Endothelial cell (in vitro differentiated cells): ENCODE measurements at regions not wholly inside any gene's neighbourhood (a gene's known extent, or its start where the extent isn't known, plus 50 kb on each side); places are given as distances from the start of the nearest gene placed in this dataset.

Source experiments
- DNase-seq: peaks from one replicate; pipeline ENCODE4 v3.0.0; 2021; ENCODE audit warnings: low spot score
- H3K27ac Mint-ChIP-seq: one replicate; pipeline ENCODE4 v1.8.0; 2021; ENCODE audit warnings: mixed read lengths, inconsistent platforms; ENCODE audit not compliant: unreplicated experiment
- H3K27me3 Mint-ChIP-seq: one replicate; pipeline ENCODE4 v1.8.0; 2021; ENCODE audit warnings: mild to moderate bottlenecking, moderate library complexity, mixed read lengths, inconsistent platforms; ENCODE audit not compliant: unreplicated experiment
- H3K36me3 Mint-ChIP-seq: one replicate; pipeline ENCODE4 v1.8.0; 2021; ENCODE audit warnings: mild to moderate bottlenecking, low read depth, mixed read lengths, inconsistent platforms; ENCODE audit not compliant: unreplicated experiment
- H3K4me1 Mint-ChIP-seq: one replicate; pipeline ENCODE4 v1.8.0; 2021; ENCODE audit warnings: mild to moderate bottlenecking, mixed read lengths, inconsistent platforms; ENCODE audit not compliant: unreplicated experiment
- H3K4me3 Mint-ChIP-seq: one replicate; pipeline ENCODE4 v1.8.0; 2021; ENCODE audit warnings: mild to moderate bottlenecking, mixed read lengths, inconsistent platforms; ENCODE audit not compliant: unreplicated experiment
- H3K9me3 Mint-ChIP-seq: one replicate; pipeline ENCODE4 v1.8.0; 2021; ENCODE audit warnings: mixed read lengths, inconsistent platforms; ENCODE audit not compliant: unreplicated experiment
- CTCF ChIP-seq: fragments of 200-600 bp; sonication (generic); IDR thresholded peaks from one replicate; pipeline ENCODE4 v1.5.0; 2021; ENCODE audit warnings: antibody characterized with exemption; ENCODE audit not compliant: unreplicated experiment

GRCh38 chr4:176400816-176401461, 81.2 kb downstream of the SPCS3 start:
- TF ChIP-seq CTCF: no peak
- no peaks in the 10 kb centered on the region for H3K36me3 Mint-ChIP-seq
- DNase-seq: no peak
- no peaks in the 10 kb centered on the region for H3K9me3 Mint-ChIP-seq
- no peaks in the 10 kb centered on the region for H3K27me3 Mint-ChIP-seq
- peaks cover 3% of the 10 kb centered on the region for H3K4me1 Mint-ChIP-seq
- no peak overlapping the region for H3K27ac Mint-ChIP-seq
- H3K4me3 Mint-ChIP-seq: no peak overlapping the region

GRCh38 chr4:176404621-176405020, 84.9 kb downstream of the SPCS3 start:
- DNase-seq: no peak
- H3K4me3 Mint-ChIP-seq: no peak overlapping the region
- no peaks in the 10 kb centered on the region for H3K27me3 Mint-ChIP-seq
- no peak overlapping the region for H3K27ac Mint-ChIP-seq
- no peaks in the 10 kb centered on the region for H3K9me3 Mint-ChIP-seq
- peaks cover 3% of the 10 kb centered on the region for H3K4me1 Mint-ChIP-seq
- H3K36me3 Mint-ChIP-seq: no peaks in the 10 kb centered on the region
- no peak for TF ChIP-seq CTCF

- Mint-ChIP-seq H3K27me3 (no peaks in the 10 kb centered on the region), H3K27ac (no peak overlapping the region), H3K4me1 (peaks cover 3% of the 10 kb centered on the region), H3K36me3 (no peaks in the 10 kb centered on the region), H3K4me3 (no peak overlapping the region), H3K9me3 (no peaks in the 10 kb centered on the region)
- no peak for DNase-seq
- TF ChIP-seq CTCF: no peak
Observed at GRCh38 chr4:176406297-176406696, 86.5 kb downstream of the SPCS3 start.

- H3K27me3 Mint-ChIP-seq: peaks cover 3% of the 10 kb centered on the region
Observed at GRCh38 chr4:176406736-176407135, 87.0 kb downstream of the SPCS3 start.

GRCh38 chr4:176409627-176410026, 89.9 kb downstream of the SPCS3 start:
- DNase-seq: no peak
- Mint-ChIP-seq H3K36me3 (no peaks in the 10 kb centered on the region), H3K4me1 (peaks cover 2% of the 10 kb centered on the region), H3K27ac (no peak overlapping the region), H3K27me3 (peaks cover 3% of the 10 kb centered on the region), H3K4me3 (no peak overlapping the region), H3K9me3 (no peaks in the 10 kb centered on the region)
- TF ChIP-seq CTCF: no peak

More at GRCh38 chr4:176406736-176407135, 87.0 kb downstream of the SPCS3 start:
- Mint-ChIP-seq H3K27ac (no peak overlapping the region), H3K4me1 (peaks cover 3% of the 10 kb centered on the region), H3K36me3 (no peaks in the 10 kb centered on the region), H3K9me3 (no peaks in the 10 kb centered on the region), H3K4me3 (no peak overlapping the region)
- TF ChIP-seq CTCF: no peak
- DNase-seq: no peak
